ENCODE measurements at regions not wholly inside any gene's neighbourhood (a gene's known extent, or its start where the extent isn't known, plus 50 kb on each side); places are given as distances from the start of the nearest gene placed in this dataset.

DNA sequence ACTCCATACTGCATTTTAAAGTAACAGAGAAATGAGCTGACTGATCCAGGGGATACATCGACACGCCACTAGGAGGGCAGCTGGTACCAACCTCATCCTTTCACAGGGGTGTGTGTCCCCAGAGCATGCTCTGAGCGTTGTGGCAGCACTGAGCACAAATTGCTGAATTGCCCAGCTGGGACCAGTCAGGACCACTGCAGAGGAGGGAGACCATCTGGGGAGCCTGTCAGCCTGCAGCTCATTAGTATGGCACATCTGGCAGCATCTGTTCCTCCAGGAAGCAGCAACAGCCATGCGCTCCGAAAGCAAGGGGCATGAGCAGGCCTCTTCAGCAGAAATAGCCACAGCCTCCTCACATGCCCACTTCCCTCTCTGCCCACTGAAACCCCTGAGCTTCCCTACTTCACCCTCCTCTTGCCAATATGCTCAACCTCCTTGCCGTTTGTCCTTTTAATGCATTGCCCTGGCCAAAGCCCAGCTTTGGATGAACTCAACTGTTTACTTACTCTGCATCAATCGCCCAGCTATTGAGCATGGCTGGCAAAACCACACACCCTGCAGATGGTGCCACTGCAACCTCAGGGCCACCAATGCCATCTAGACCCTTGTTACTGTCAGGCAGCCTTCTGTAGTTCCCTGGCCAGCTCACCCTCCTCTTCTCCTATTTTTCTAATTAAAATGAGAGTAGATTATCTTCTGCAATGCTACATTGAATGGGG, 77.6 kb upstream of the NEDD9 start:
- H3K36me3 ChIP-seq (ENCODE audit: control insufficient read depth, insufficient read depth, low read length): no peaks in the 10 kb centered on the region
- H3K79me1 ChIP-seq (ENCODE audit: low read depth in 1 of 2, low read length in 2 of 2): no peaks in the 10 kb centered on the region
- no peak overlapping the region for H3K18ac ChIP-seq (ENCODE audit: low read depth, low read length)
- DNase-seq: peak; percentile 25
- dilution Hi-C loops (cut with HindIII; ENCODE audit: low sequenced_read_pairs, unreplicated experiment): no loop called here
- H4K20me1 ChIP-seq (ENCODE audit: insufficient read depth, low read length): no peaks in the 10 kb centered on the region
- no peak overlapping the region for H4K91ac ChIP-seq (ENCODE audit: insufficient read depth, low read depth, low read length)
- H2BK120ac ChIP-seq (ENCODE audit: low read depth, low read length): no peak overlapping the region
- no peak for TF ChIP-seq MAZ (IDR thresholded peaks at IDR 0.05; ENCODE audit: borderline replicate concordance, low read depth, low read length)
- TF ChIP-seq, protein P1, sequence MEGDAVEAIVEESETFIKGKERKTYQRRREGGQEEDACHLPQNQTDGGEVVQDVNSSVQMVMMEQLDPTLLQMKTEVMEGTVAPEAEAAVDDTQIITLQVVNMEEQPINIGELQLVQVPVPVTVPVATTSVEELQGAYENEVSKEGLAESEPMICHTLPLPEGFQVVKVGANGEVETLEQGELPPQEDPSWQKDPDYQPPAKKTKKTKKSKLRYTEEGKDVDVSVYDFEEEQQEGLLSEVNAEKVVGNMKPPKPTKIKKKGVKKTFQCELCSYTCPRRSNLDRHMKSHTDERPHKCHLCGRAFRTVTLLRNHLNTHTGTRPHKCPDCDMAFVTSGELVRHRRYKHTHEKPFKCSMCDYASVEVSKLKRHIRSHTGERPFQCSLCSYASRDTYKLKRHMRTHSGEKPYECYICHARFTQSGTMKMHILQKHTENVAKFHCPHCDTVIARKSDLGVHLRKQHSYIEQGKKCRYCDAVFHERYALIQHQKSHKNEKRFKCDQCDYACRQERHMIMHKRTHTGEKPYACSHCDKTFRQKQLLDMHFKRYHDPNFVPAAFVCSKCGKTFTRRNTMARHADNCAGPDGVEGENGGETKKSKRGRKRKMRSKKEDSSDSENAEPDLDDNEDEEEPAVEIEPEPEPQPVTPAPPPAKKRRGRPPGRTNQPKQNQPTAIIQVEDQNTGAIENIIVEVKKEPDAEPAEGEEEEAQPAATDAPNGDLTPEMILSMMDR (conservative IDR thresholded peaks at IDR 0.05; ENCODE audit: low read depth, low read length): no peak
- no peak overlapping the region for H3K14ac ChIP-seq (replicated peaks; ENCODE audit: low read depth, low read length)
- no TSS peak for BruUV-seq (replicated peaks)
- H2BK15ac ChIP-seq (ENCODE audit: low read depth, low read length): no peak overlapping the region
- H3K4me1 ChIP-seq (ENCODE audit: control insufficient read depth, insufficient read depth, low read length): peaks cover 3% of the 10 kb centered on the region; the same call in 1 of the 2 replicates
- H2BK20ac ChIP-seq (ENCODE audit: low read depth, low read length): no peak overlapping the region
- ChIA-PET POLR2A (ENCODE audit: unreplicated experiment) (no interaction called here), CTCF (no interaction called here)
- H2AK9ac ChIP-seq (replicated peaks; ENCODE audit: low read depth, low read length, poor library complexity): peak overlapping the region; percentile 74
- no peak overlapping the region for H4K5ac ChIP-seq (ENCODE audit: low read depth, low read length)
- in situ Hi-C loops (cut with MboI; ENCODE audit: low sequenced_read_pairs): no loop called here
- H3K27ac ChIP-seq (ENCODE audit: insufficient read depth, low read length): no peak overlapping the region
- H4K8ac ChIP-seq (ENCODE audit: low read depth in 2 of 2, low read length in 2 of 2): no peak overlapping the region
- peak; percentile 29; the same call in 1 of the 2 replicates for ATAC-seq (ENCODE audit: low read depth)
- H3K4ac ChIP-seq (ENCODE audit: low read depth, low read length): no peak overlapping the region; the same call in 1 of the 2 replicates
- H2BK5ac ChIP-seq (ENCODE audit: low read depth, low read length, poor library complexity, severe bottlenecking): no peak overlapping the region
- no peak overlapping the region for H3K4me2 ChIP-seq (ENCODE audit: low read depth, low read length)
- no peaks in the 10 kb centered on the region; the same call in 1 of the 2 replicates for H3K9me1 ChIP-seq (ENCODE audit: insufficient read depth, low read length)
- 29% methylated on average over 5 of the region's 7 CpGs; no CpG with 5 or more reads in 1 of the 2 experiments for WGBS, 2 experiments (ENCODE audit: extremely low coverage in 2 of 2, insufficient read length in 1 of 2)
- H3K9me3 ChIP-seq (ENCODE audit: control insufficient read depth, insufficient read depth, low read length): no peaks in the 10 kb centered on the region
- H3K4me3 ChIP-seq (ENCODE audit: insufficient read depth, low read depth, low read length): no peak overlapping the region
- no peaks in the 10 kb centered on the region for H3K27me3 ChIP-seq (ENCODE audit: control insufficient read depth, insufficient read depth, low read length)
- H3K56ac ChIP-seq (ENCODE audit: extremely low read depth, insufficient read depth, low read length): no peak overlapping the region
- H2AFZ ChIP-seq (replicated peaks; ENCODE audit: low read length, poor library complexity): no peak overlapping the region
- no peak overlapping the region for H3K23ac ChIP-seq (ENCODE audit: low read depth, low read length)
- intact Hi-C loops (cut with micrococcal nuclease): no loop called here
- H3K9ac ChIP-seq (ENCODE audit: low read depth, low read length): no peak overlapping the region
- H2AK5ac ChIP-seq (ENCODE audit: low read depth, low read length): no peak overlapping the region
